Breast epithelium (tissue), 4 donors: ENCODE measurements at regions not wholly inside any gene's neighbourhood (a gene's known extent, or its start where the extent isn't known, plus 50 kb on each side); places are given as distances from the start of the nearest gene placed in this dataset.

Experiments used
- DNase-seq, 2 donors: peaks; one replicate each; pipeline ENCODE4 v3.0.0-alpha.2; 2019; ENCODE audit warnings: low spot score in 2 of 2
- H3K27ac ChIP-seq, 2 donors: fragments of 200-600 bp; sonication (generic) in 1 of 2; one replicate each; pipeline ENCODE4 v1.5.1; 2016 to 2019; ENCODE audit warnings: mild to moderate bottlenecking in 1 of 2
- H3K27me3 ChIP-seq, 2 donors: fragments of 200-600 bp; sonication (generic) in 1 of 2; one replicate each; pipeline versions ENCODE4 v1.5.1 to v1.6.0; 2017 to 2019; ENCODE audit warnings: control low read depth in 1 of 2, mild to moderate bottlenecking in 1 of 2
- H3K36me3 ChIP-seq: fragments of 200-600 bp; one replicate; pipeline ENCODE4 v1.5.1; 2019
- H3K4me1 ChIP-seq, 2 donors: fragments of 200-600 bp; sonication (generic); one replicate each; pipeline ENCODE4 v1.5.1; 2016 to 2019; ENCODE audit warnings: control low read depth in 1 of 2
- H3K4me3 ChIP-seq, 3 donors: fragments of 200-600 bp; sonication (generic); 1 replicate in 2 of 3; 2 replicates in 1 of 3; pipeline ENCODE4 v1.5.1; 2016 to 2019; ENCODE audit warnings: mild to moderate bottlenecking in 3 of 3, moderate library complexity in 2 of 3
- H3K9me3 ChIP-seq, 2 donors: fragments of 200-600 bp; sonication (generic) in 1 of 2; one replicate each; pipeline ENCODE4 v1.5.1; 2016 to 2019; ENCODE audit warnings: control low read depth in 1 of 2
- POLR2A ChIP-seq: fragments of 450-650 bp; IDR thresholded peaks from one replicate; pipeline ENCODE4 v1.6.1; 2016; ENCODE audit warnings: antibody characterized with exemption, mild to moderate bottlenecking, moderate library complexity
- POLR2AphosphoS5 ChIP-seq, 3 donors: sonication (generic); formaldehyde crosslinking; IDR thresholded peaks; one replicate each; pipeline ENCODE4 v1.6.1; 2017; ENCODE audit warnings: antibody characterized with exemption in 3 of 3
- intact Hi-C: fragments of 100-400 bp; cut with DNase I; formaldehyde crosslinking; loops from one replicate; pipeline ENCODE4 v1.15.1; 2023; ENCODE audit warnings: low total_unique reads
- TF ChIP-seq, protein P1 (sequence below), 3 donors: fragments of 450-650 bp; IDR thresholded peaks; one replicate each; pipeline ENCODE4 v1.5.1; 2016 to 2017; ENCODE audit warnings: antibody characterized with exemption in 3 of 3, mild to moderate bottlenecking in 3 of 3, moderate library complexity in 3 of 3

DNA sequence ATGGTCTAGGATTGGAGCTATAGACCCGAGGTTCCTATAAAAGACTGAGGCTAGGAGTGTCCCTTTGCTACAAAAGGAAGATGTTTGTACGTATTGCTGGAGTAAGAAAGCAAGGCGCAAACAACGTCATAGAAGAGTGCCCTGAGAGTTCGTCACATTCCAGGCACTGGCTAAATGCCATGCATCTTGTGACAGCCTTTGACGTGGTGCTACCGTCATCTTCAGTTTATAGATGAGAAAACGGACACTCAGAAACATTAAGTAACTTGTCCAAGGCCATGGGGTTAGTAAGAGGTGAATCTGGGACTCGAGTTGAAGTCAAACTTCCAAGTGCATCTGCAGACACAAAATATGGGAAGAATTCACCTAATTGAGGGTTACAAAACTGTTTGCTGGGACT is 104.2 kb upstream of the SLC45A1 start:
- no peaks in the 10 kb centered on the region for H3K27me3 ChIP-seq
- TF ChIP-seq POLR2AphosphoS5 (IDR thresholded peaks at IDR 0.05) (no peak), POLR2A (no peak)
- H3K36me3 ChIP-seq: no peaks in the 10 kb centered on the region
- H3K27ac ChIP-seq: no peak overlapping the region
- H3K9me3 ChIP-seq: no peaks in the 10 kb centered on the region
- H3K4me3 ChIP-seq: no peak overlapping the region
- peaks cover 6 to 7% of the 10 kb centered on the region in 2 donors for H3K4me1 ChIP-seq
- intact Hi-C loops: no loop called here
- DNase-seq: no peak

DNA sequence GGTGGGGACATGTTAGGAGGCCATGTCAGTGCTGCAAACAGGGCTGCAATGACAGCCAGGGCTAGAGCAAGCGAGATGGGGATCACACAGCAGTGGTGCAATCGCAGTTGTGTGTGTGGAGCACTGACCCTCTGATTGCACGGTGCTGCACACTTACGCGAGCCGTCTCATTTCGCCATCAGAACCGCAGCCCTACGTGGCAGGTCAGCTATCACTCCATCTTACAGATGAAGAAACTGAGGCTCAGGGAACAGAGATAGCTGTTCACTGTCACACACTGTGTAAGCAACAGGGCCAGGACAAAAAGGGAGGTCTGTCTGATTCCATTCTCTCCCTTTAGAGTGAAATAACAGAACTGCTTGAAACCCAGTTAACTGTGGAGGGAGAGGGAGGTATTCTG is 104.8 kb upstream of the SLC45A1 start:
- Histone ChIP-seq H3K4me3 (no peak overlapping the region), H3K27ac (no peak overlapping the region)
- intact Hi-C loops: no loop called here

DNA sequence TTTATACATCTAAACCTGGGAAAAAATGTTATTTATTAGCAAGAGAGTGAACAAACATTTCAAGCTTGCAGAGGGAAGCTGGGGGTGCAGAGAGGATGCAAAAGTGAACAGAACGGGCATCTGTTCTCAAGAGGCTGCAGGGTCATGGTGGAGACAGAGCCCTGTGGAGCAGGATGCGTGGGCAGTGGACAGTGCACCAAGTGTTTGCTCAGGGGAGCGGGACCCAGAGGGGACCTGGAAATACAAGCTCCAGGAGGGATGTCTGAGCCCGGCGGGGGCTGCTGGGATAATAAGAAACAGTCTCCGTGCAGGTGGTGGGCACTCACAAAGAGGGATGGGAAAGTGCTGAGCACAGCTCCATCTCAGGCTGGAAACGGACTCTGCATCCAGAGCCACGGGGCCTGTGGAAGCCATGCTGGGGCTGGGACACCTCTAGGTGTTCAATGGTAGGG is 105.3 kb upstream of the SLC45A1 start:
- Histone ChIP-seq H3K36me3 (no peaks in the 10 kb centered on the region), H3K27me3 (no peaks in the 10 kb centered on the region), H3K9me3 (no peaks in the 10 kb centered on the region), H3K4me1 (peaks cover 3 to 7% of the 10 kb centered on the region in 2 donors), H3K27ac (peak overlapping the region in 1 of 2 donors; percentile 76), H3K4me3 (no peak overlapping the region)
- TF ChIP-seq POLR2AphosphoS5 (IDR thresholded peaks at IDR 0.05) (no peak), POLR2A (no peak)
- TF ChIP-seq, protein P1, sequence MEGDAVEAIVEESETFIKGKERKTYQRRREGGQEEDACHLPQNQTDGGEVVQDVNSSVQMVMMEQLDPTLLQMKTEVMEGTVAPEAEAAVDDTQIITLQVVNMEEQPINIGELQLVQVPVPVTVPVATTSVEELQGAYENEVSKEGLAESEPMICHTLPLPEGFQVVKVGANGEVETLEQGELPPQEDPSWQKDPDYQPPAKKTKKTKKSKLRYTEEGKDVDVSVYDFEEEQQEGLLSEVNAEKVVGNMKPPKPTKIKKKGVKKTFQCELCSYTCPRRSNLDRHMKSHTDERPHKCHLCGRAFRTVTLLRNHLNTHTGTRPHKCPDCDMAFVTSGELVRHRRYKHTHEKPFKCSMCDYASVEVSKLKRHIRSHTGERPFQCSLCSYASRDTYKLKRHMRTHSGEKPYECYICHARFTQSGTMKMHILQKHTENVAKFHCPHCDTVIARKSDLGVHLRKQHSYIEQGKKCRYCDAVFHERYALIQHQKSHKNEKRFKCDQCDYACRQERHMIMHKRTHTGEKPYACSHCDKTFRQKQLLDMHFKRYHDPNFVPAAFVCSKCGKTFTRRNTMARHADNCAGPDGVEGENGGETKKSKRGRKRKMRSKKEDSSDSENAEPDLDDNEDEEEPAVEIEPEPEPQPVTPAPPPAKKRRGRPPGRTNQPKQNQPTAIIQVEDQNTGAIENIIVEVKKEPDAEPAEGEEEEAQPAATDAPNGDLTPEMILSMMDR (IDR thresholded peaks at IDR 0.05): no peak
- intact Hi-C loops: no loop called here
- DNase-seq: no peak

More for the DNA sequence above, 104.8 kb upstream of the SLC45A1 start:
- TF ChIP-seq POLR2AphosphoS5 (IDR thresholded peaks at IDR 0.05) (no peak), POLR2A (no peak)
- TF ChIP-seq, protein P1 (IDR thresholded peaks at IDR 0.05): no peak
- peaks cover 6 to 7% of the 10 kb centered on the region in 2 donors for H3K4me1 ChIP-seq
- no peaks in the 10 kb centered on the region for H3K9me3 ChIP-seq
- no peak for DNase-seq
- no peaks in the 10 kb centered on the region for H3K36me3 ChIP-seq
- H3K27me3 ChIP-seq: no peaks in the 10 kb centered on the region

DNA sequence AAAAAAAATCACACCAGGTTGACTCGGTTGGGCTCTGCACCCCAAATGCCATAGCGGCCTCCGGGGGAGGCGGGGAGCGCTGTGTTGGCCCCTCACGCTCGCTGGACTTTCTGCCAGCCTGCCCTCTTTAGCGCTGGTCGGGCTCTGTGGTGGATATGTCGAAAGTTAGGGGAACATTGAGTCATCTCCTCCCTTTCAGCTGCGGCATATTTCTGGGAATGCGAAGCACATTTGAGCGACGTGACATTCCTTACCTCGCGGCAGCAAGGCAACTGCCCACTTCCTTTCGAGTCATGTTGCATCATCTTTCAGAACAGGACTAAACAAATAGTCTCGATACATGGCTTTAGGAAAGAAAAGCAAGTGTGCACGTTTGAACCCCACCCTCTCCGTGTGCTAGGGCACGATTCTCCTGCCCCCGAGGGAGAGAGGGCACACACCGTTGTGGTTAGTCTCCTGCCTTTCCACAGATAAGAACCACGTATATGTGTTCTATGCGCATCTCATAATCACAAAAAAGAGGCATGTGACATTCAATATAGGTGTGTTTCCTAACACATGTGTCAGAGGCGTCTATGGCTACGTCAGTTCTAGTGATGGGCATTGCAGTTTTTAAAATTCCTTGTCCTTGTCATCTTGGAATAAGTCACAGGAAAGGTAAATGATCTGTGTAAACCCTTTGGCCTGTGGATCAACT is 105.9 kb upstream of the SLC45A1 start:
- no peaks in the 10 kb centered on the region for H3K36me3 ChIP-seq
- TF ChIP-seq, protein P1 (IDR thresholded peaks at IDR 0.05): no peak
- TF ChIP-seq POLR2A: no peak
- peak; percentile 83 to 99 (median 85) for TF ChIP-seq POLR2AphosphoS5 (IDR thresholded peaks at IDR 0.05)
- intact Hi-C loops: no loop called here
- peak in 1 of 2 donors; percentile 82 for DNase-seq
- H3K27ac ChIP-seq: peak overlapping the region; percentile 76 to 86
- H3K4me1 ChIP-seq: peaks cover 0 to 2% of the 10 kb centered on the region in 2 donors
- H3K9me3 ChIP-seq: no peaks in the 10 kb centered on the region
- H3K27me3 ChIP-seq: no peaks in the 10 kb centered on the region
- peak overlapping the region in 1 of 3 donors; percentile 10 for H3K4me3 ChIP-seq

DNA sequence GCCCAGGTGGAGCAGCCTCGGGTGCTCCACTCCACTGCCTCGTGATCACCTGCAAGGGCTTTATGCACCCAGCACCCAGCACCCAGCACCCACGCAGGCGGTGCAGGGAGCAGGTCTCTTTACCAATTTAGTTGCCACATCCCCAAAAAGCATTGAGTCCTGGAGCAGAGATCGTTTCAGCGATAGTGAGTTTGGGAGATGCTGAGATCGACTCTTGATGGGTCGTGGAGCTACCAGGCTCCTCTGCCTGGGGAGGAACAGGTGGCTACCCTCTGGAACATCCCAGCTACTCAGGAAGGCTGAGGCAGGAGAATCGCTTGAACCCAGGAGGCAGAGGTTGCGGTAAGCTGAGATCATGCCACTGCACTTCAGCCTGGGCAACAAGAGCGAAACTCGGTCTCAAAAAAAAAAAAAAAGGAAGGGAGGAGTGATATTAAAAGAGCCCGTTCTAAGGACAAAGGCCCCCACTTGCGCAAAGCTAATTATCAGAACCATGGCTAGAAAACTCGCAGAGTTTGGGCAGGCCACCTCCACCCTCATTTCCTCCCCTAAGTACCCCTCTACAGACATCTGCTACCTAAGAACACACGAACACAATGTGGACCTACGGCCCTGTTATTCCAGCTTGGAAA is 106.5 kb upstream of the SLC45A1 start:
- no peak for DNase-seq
- intact Hi-C loops: no loop called here
- TF ChIP-seq POLR2A (no peak), POLR2AphosphoS5 (IDR thresholded peaks at IDR 0.05) (no peak)
- H3K27ac ChIP-seq: peak overlapping the region; percentile 76 to 86
- H3K4me1 ChIP-seq: no peaks in the 10 kb centered on the region
- H3K27me3 ChIP-seq: no peaks in the 10 kb centered on the region
- H3K36me3 ChIP-seq: no peaks in the 10 kb centered on the region
- peak overlapping the region in 1 of 3 donors; percentile 10 for H3K4me3 ChIP-seq
- H3K9me3 ChIP-seq: no peaks in the 10 kb centered on the region

DNA sequence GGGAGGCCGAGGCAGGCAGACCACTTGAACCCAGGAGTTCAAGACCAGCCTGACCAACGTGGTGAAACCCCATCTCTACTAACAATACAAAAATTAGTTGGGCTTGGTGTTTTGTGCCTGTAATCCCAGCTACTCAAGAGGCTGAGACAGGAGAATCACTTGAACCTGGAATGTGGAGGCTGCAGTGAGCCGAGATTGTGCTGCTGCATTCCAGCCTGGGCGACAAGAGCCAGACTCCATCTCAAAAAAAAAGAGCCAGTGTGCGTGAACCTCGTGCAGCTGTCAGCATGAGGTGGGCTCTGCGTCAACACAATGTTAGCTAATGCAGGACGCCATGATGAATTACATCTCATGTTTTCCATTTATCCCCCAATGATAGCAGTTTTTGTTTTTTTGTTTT is 110.7 kb upstream of the SLC45A1 start:
- TF ChIP-seq POLR2A: no peak
- TF ChIP-seq, protein P1 (IDR thresholded peaks at IDR 0.05): no peak
- TF ChIP-seq POLR2AphosphoS5 (IDR thresholded peaks at IDR 0.05): no peak
- intact Hi-C loops: no loop called here
- no peak for DNase-seq

More for the DNA sequence above, 110.7 kb upstream of the SLC45A1 start:
- H3K36me3 ChIP-seq: no peaks in the 10 kb centered on the region
- no peaks in the 10 kb centered on the region for H3K27me3 ChIP-seq
- peaks cover 6 to 13% of the 10 kb centered on the region in 2 donors for H3K4me1 ChIP-seq
- H3K4me3 ChIP-seq: no peak overlapping the region
- H3K9me3 ChIP-seq: no peaks in the 10 kb centered on the region
- H3K27ac ChIP-seq: no peak overlapping the region
